Ovary (tissue), 3 donors: ENCODE measurements at regions not wholly inside any gene's neighbourhood (a gene's known extent, or its start where the extent isn't known, plus 50 kb on each side); places are given as distances from the start of the nearest gene placed in this dataset.

Experiments used
- CTCF ChIP-seq, 3 donors: fragments of 450-650 bp in 2 of 3; fragments of 200-600 bp in 1 of 3; IDR thresholded peaks; one replicate each; pipeline versions ENCODE4 v1.5.1 to v1.8.0; 2016 to 2022; ENCODE audit warnings: antibody characterized with exemption in 3 of 3, mild to moderate bottlenecking in 1 of 3
- EP300 ChIP-seq: sonication (generic); formaldehyde crosslinking; IDR thresholded peaks from one replicate; pipeline ENCODE4 v1.6.1; 2017; ENCODE audit warnings: antibody characterized with exemption
- donor health status: DM: no; HTN: no; CAD: no.

GRCh38 chr2:30367232-30368070, 79.6 kb upstream of the LCLAT1 start:
- TF ChIP-seq CTCF (IDR thresholded peaks at IDR 0.05) (no peak), EP300 (no peak)
